HCT116 (cell line): ENCODE measurements at regions not wholly inside any gene's neighbourhood (a gene's known extent, or its start where the extent isn't known, plus 50 kb on each side); places are given as distances from the start of the nearest gene placed in this dataset.

Experiments used
- ATAC-seq: fragments of 200-7000 bp; cut with Tn5 transposase; 2 replicates; pipeline ENCODE4 v1.9.1; 2020; ENCODE audit warnings: mild to moderate bottlenecking, moderate library complexity
- BruUV-seq: library from RNA; stranded (reverse); fragments of 400-500 nt; replicated peaks from 2 replicates; lab custom pipeline; 2021; lab: Mats Ljungman, UMichigan
- CTCF ChIA-PET: fragments of 300-600 bp; sonication (Branson Sonifier 250); formaldehyde crosslinking; loops from one replicate; lab custom pipeline; 2021; ENCODE audit warnings: antibody characterized with exemption; lab: Charles Lee
- POLR2A ChIA-PET: fragments of 300-600, 350-600 bp; sonication (Branson Sonifier 250); formaldehyde crosslinking; loops from one replicate; lab custom pipeline; 2021; ENCODE audit warnings: antibody characterized with exemption; lab: Charles Lee
- RAD21 ChIA-PET, 2 experiments: fragments of 300-600 bp; sonication (Branson Sonifier 250); formaldehyde crosslinking; loops; one replicate each; lab custom pipeline; 2023; ENCODE audit warnings: low total read pairs in 2 of 2; ENCODE audit not compliant: uncharacterized antibody in 2 of 2, unreplicated experiment in 2 of 2, low non-redundant PET in 1 of 2; lab: Charles Lee
- DNase-seq: peaks from one replicate; pipeline ENCODE4 v3.0.0-alpha.2; 2010; ENCODE audit warnings: low read depth, low spot score
- H2AFZ ChIP-seq: fragments of 200-600 bp; shearing (Covaris generic), sonication (generic); 2 replicates; pipeline ENCODE4 v1.6.1; 2017; ENCODE audit warnings: low read depth, mixed run types, mixed read lengths, antibody characterized with exemption, low read length; ENCODE audit not compliant: poor library complexity, severe bottlenecking
- H3K27ac ChIP-seq: 2 replicates; pipeline ENCODE4 v1.5.1; 2012; ENCODE audit warnings: low read depth, low read length
- H3K27me3 ChIP-seq: fragments of 200-600 bp; sonication (generic); 2 replicates; pipeline ENCODE4 v1.6.1; 2016; ENCODE audit warnings: mixed run types, low read length, mixed read lengths; ENCODE audit not compliant: insufficient read depth
- H3K36me3 ChIP-seq, 2 experiments: fragments of 200-500 bp in 1 of 2; fragments of 200-600 bp in 1 of 2; sonication (Bioruptor generic) in 1 of 2; sonication (generic) in 1 of 2; 2 replicates each; pipeline versions ENCODE4 v1.5.1 to v1.6.1; 2014 to 2016; ENCODE audit warnings: low read length in 2 of 2, inconsistent platforms in 1 of 2, mixed read lengths in 1 of 2, mixed run types in 1 of 2; ENCODE audit not compliant: insufficient read depth in 2 of 2, control insufficient read depth in 1 of 2
- H3K4me1 ChIP-seq, 2 experiments: fragments of 200-600 bp in 1 of 2; sonication (generic) in 1 of 2; 2 replicates each; pipeline versions ENCODE4 v1.5.1 to v1.6.1; 2012 to 2017; ENCODE audit warnings: low read length in 2 of 2, inconsistent platforms in 1 of 2, mild to moderate bottlenecking in 1 of 2, mixed read lengths in 1 of 2, mixed run types in 1 of 2, moderate library complexity in 1 of 2; ENCODE audit not compliant: insufficient read depth in 2 of 2, control insufficient read depth in 1 of 2
- H3K4me2 ChIP-seq: fragments of 200-600 bp; sonication (generic); 2 replicates; pipeline ENCODE4 v1.6.1; 2017; ENCODE audit warnings: mixed run types, low read length, mixed read lengths
- H3K4me3 ChIP-seq, 2 experiments: fragments of 200-600 bp in 1 of 2; sonication (generic) in 1 of 2; replicated peaks in 1 of 2; 2 replicates each; pipeline ENCODE4 v1.5.1; 2011 to 2016; ENCODE audit warnings: low read length in 2 of 2, control low read depth in 1 of 2, low read depth in 1 of 2, mild to moderate bottlenecking in 1 of 2, mixed read lengths in 1 of 2, mixed run types in 1 of 2
- H3K79me2 ChIP-seq: fragments of 200-600 bp; sonication (generic); 2 replicates; pipeline ENCODE4 v1.6.1; 2017; ENCODE audit warnings: mild to moderate bottlenecking, mixed run types, low read length, moderate library complexity, mixed read lengths; ENCODE audit not compliant: insufficient read depth
- H3K9ac ChIP-seq: fragments of 200-600 bp; sonication (generic); 2 replicates; pipeline ENCODE4 v1.6.1; 2016; ENCODE audit warnings: low read length, mixed read lengths
- H3K9me2 ChIP-seq: fragments of 200-600 bp; sonication (generic), shearing (Covaris generic); 2 replicates; pipeline ENCODE4 v1.6.1; 2017; ENCODE audit warnings: mixed run types, mild to moderate bottlenecking, moderate library complexity; ENCODE audit not compliant: insufficient read depth
- H3K9me3 ChIP-seq, 2 experiments: fragments of 200-500 bp in 1 of 2; fragments of 200-600 bp in 1 of 2; sonication (Bioruptor generic) in 1 of 2; sonication (generic) in 1 of 2; 2 replicates each; pipeline ENCODE4 v1.6.1; 2014 to 2017; ENCODE audit warnings: low read length in 2 of 2, mixed read lengths in 2 of 2, inconsistent platforms in 1 of 2, low read depth in 1 of 2, mild to moderate bottlenecking in 1 of 2, mixed run types in 1 of 2, moderate library complexity in 1 of 2; ENCODE audit not compliant: control insufficient read depth in 1 of 2, insufficient read depth in 1 of 2
- H4K20me1 ChIP-seq: fragments of 200-600 bp; sonication (generic), shearing (Covaris generic); 2 replicates; pipeline ENCODE4 v1.6.1; 2017; ENCODE audit warnings: mixed run types, mild to moderate bottlenecking, moderate library complexity; ENCODE audit not compliant: insufficient read depth
- ATF3 ChIP-seq: IDR thresholded peaks from 2 replicates; pipeline ENCODE4 v1.6.1; 2012
- CEBPB ChIP-seq: IDR thresholded peaks from 2 replicates; pipeline ENCODE4 v1.6.1; 2012; ENCODE audit warnings: low read depth
- EGR1 ChIP-seq: IDR thresholded peaks from 2 replicates; pipeline ENCODE4 v1.6.1; 2012; ENCODE audit warnings: low read depth
- ELF1 ChIP-seq: IDR thresholded peaks from 2 replicates; pipeline ENCODE4 v1.6.1; 2012; ENCODE audit warnings: low read depth, borderline replicate concordance
- MAX ChIP-seq: IDR thresholded peaks from 2 replicates; pipeline ENCODE4 v1.6.1; 2012
- POLR2A ChIP-seq: IDR thresholded peaks from 2 replicates; pipeline ENCODE4 v1.7.0; 2011; ENCODE audit warnings: borderline replicate concordance; ENCODE audit not compliant: insufficient read depth, insufficient read length; ENCODE audit errors: extremely low read depth
- POLR2AphosphoS5 ChIP-seq: IDR thresholded peaks from 2 replicates; pipeline ENCODE4 v1.6.1; 2011; ENCODE audit warnings: mild to moderate bottlenecking, low read depth, low read length, moderate library complexity
- RAD21 ChIP-seq: IDR thresholded peaks from 2 replicates; pipeline ENCODE4 v1.6.1; 2012; ENCODE audit warnings: low read depth, mild to moderate bottlenecking
- SIN3A ChIP-seq: IDR thresholded peaks from 2 replicates; pipeline ENCODE4 v1.6.1; 2012; ENCODE audit warnings: low read depth
- SP1 ChIP-seq: IDR thresholded peaks from 2 replicates; pipeline ENCODE4 v1.6.1; 2012; ENCODE audit warnings: low read depth
- SRF ChIP-seq: IDR thresholded peaks from 2 replicates; pipeline ENCODE4 v1.6.1; 2012; ENCODE audit warnings: low read depth
- ZBTB33 ChIP-seq: IDR thresholded peaks from 2 replicates; pipeline ENCODE4 v1.6.1; 2011; ENCODE audit warnings: mild to moderate bottlenecking, low read length, moderate library complexity; ENCODE audit not compliant: insufficient replicate concordance; ENCODE audit errors: extremely low read depth
- ZFX ChIP-seq: fragments of 450-650 bp; IDR thresholded peaks from 2 replicates; pipeline ENCODE4 v1.6.1; 2017
- intact Hi-C: fragments of 100-400 bp; cut with micrococcal nuclease; formaldehyde crosslinking; loops from 2 replicates; pipeline ENCODE4 v1.10.0; 2022

GRCh38 chr4:4961936-4962335 is 57.3 kb downstream of the CYTL1 start:
- ATAC-seq (no peak), DNase-seq (no peak)
- no peaks in the 10 kb centered on the region for H3K79me2 ChIP-seq
- H3K4me2 ChIP-seq: no peak overlapping the region
- ChIA-PET CTCF (no interaction called here), POLR2A (no interaction called here), RAD21 (no interaction called here)
- no peak overlapping the region for H3K4me3 ChIP-seq
- no peaks in the 10 kb centered on the region for H3K4me1 ChIP-seq
- H3K9me2 ChIP-seq: no peaks in the 10 kb centered on the region
- BruUV-seq: no TSS peak
- H3K27ac ChIP-seq: no peak overlapping the region
- TF ChIP-seq ELF1 (no peak), POLR2A (no peak), SIN3A (no peak), SRF (no peak), ATF3 (no peak), SP1 (no peak), ZFX (no peak), MAX (no peak), RAD21 (no peak), EGR1 (no peak), POLR2AphosphoS5 (no peak), CEBPB (no peak)
- H2AFZ ChIP-seq: no peak overlapping the region
- no peaks in the 10 kb centered on the region for H4K20me1 ChIP-seq
- no peaks in the 10 kb centered on the region for H3K27me3 ChIP-seq
- peaks cover 17 to 21% of the 10 kb centered on the region in 2 experiments; a peak in 3 of 4 replicates for H3K9me3 ChIP-seq
- intact Hi-C loops: no loop called here
- H3K36me3 ChIP-seq: no peaks in the 10 kb centered on the region
- no peak overlapping the region for H3K9ac ChIP-seq

GRCh38 chr4:4962928-4963327 is 56.3 kb downstream of the CYTL1 start:
- no TSS peak for BruUV-seq
- ATAC-seq (no peak), DNase-seq (no peak)
- ChIA-PET RAD21 (no interaction called here), CTCF (no interaction called here), POLR2A (no interaction called here)
- intact Hi-C loops: no loop called here
- Histone ChIP-seq H3K36me3 (no peaks in the 10 kb centered on the region), H3K4me3 (no peak overlapping the region), H2AFZ (no peak overlapping the region), H3K4me1 (no peaks in the 10 kb centered on the region), H3K4me2 (no peak overlapping the region), H3K9me2 (no peaks in the 10 kb centered on the region), H3K79me2 (no peaks in the 10 kb centered on the region), H3K27ac (no peak overlapping the region), H3K9ac (no peak overlapping the region), H3K27me3 (no peaks in the 10 kb centered on the region), H4K20me1 (no peaks in the 10 kb centered on the region), H3K9me3 (peaks cover 17 to 21% of the 10 kb centered on the region in 2 experiments; a peak in 3 of 4 replicates)
- TF ChIP-seq ZBTB33 (no peak), CEBPB (no peak)
